HEK293T (cell line): ENCODE measurements at regions not wholly inside any gene's neighbourhood (a gene's known extent, or its start where the extent isn't known, plus 50 kb on each side); places are given as distances from the start of the nearest gene placed in this dataset.

Source experiments
- ARNT ChIP-seq: fragments of 450-650 bp; IDR thresholded peaks from 2 replicates; pipeline ENCODE4 v1.6.1; 2017; ENCODE audit warnings: mild to moderate bottlenecking
- BHLHE40 ChIP-seq: fragments of 450-650 bp; IDR thresholded peaks from 2 replicates; pipeline ENCODE4 v1.6.1; 2016; ENCODE audit warnings: mild to moderate bottlenecking, moderate library complexity, borderline replicate concordance
- ELF4 ChIP-seq: fragments of 450-650 bp; IDR thresholded peaks from 2 replicates; pipeline ENCODE4 v1.6.1; 2017; ENCODE audit warnings: antibody characterized with exemption
- FOXA1 ChIP-seq: fragments of 450-650 bp; IDR thresholded peaks from 2 replicates; pipeline ENCODE4 v1.6.1; 2016; ENCODE audit warnings: mild to moderate bottlenecking
- FOXK2 ChIP-seq: fragments of 450-650 bp; IDR thresholded peaks from 2 replicates; pipeline ENCODE4 v1.6.1; 2016; ENCODE audit warnings: mild to moderate bottlenecking
- FOXM1 ChIP-seq: fragments of 450-650 bp; IDR thresholded peaks from 2 replicates; pipeline ENCODE4 v1.6.1; 2017; ENCODE audit warnings: mild to moderate bottlenecking, borderline replicate concordance
- HDGF ChIP-seq: fragments of 450-650 bp; IDR thresholded peaks from 2 replicates; pipeline ENCODE4 v1.6.1; 2017; ENCODE audit warnings: antibody characterized with exemption, borderline replicate concordance
- L3MBTL2 ChIP-seq: fragments of 450-650 bp; conservative IDR thresholded peaks from 2 replicates; pipeline ENCODE4 v1.6.1; 2016; ENCODE audit warnings: mild to moderate bottlenecking
- LEF1 ChIP-seq: fragments of 450-650 bp; IDR thresholded peaks from 2 replicates; pipeline ENCODE4 v1.6.1; 2017; ENCODE audit warnings: mild to moderate bottlenecking, borderline replicate concordance
- NFRKB ChIP-seq: fragments of 450-650 bp; IDR thresholded peaks from 2 replicates; pipeline ENCODE4 v1.6.1; 2016; ENCODE audit warnings: mild to moderate bottlenecking, moderate library complexity
- PKNOX1 ChIP-seq: fragments of 450-650 bp; IDR thresholded peaks from 2 replicates; pipeline ENCODE4 v1.6.1; 2016
- SUZ12 ChIP-seq: fragments of 450-650 bp; IDR thresholded peaks from 2 replicates; pipeline ENCODE4 v1.6.1; 2016; ENCODE audit warnings: mild to moderate bottlenecking
- TARDBP ChIP-seq: fragments of 450-650 bp; IDR thresholded peaks from 2 replicates; pipeline ENCODE4 v1.6.1; 2016
- ZNF384 ChIP-seq: fragments of 450-650 bp; IDR thresholded peaks from 2 replicates; pipeline ENCODE4 v1.6.1; 2016

- TF ChIP-seq ELF4: no peak
- no peak for TF ChIP-seq SUZ12
- TF ChIP-seq ARNT: no peak
- no peak for TF ChIP-seq BHLHE40
- no peak for TF ChIP-seq FOXK2
- no peak for TF ChIP-seq LEF1
- no peak for TF ChIP-seq FOXM1
- TF ChIP-seq ZNF384: no peak
- no peak for TF ChIP-seq L3MBTL2
- TF ChIP-seq TARDBP: no peak
- TF ChIP-seq FOXA1: no peak
- TF ChIP-seq HDGF: no peak
- no peak for TF ChIP-seq NFRKB
- TF ChIP-seq PKNOX1: no peak
Measured at GRCh38 chr11:32226480-32226879, 135.6 kb downstream of the RCN1 start.
